Left lung (tissue), 4 donors: ENCODE measurements at regions not wholly inside any gene's neighbourhood (a gene's known extent, or its start where the extent isn't known, plus 50 kb on each side); places are given as distances from the start of the nearest gene placed in this dataset.

Experiments
- ATAC-seq: fragments of 200-7000 bp; cut with Tn5 transposase; one replicate; pipeline ENCODE4 v1.9.1; 2020; ENCODE audit warnings: moderate library complexity
- DNase-seq, 4 donors: peaks; one replicate each; pipeline ENCODE4 v3.0.0-alpha.2; 2013 to 2020
- H3K27ac ChIP-seq, 2 donors: fragments of 200-600 bp; sonication (generic) in 1 of 2; one replicate each; pipeline versions ENCODE4 v1.5.0 to v1.8.0; 2020 to 2021
- H3K27me3 ChIP-seq, 2 donors: fragments of 200-600 bp; sonication (generic) in 1 of 2; one replicate each; pipeline versions ENCODE4 v1.5.0 to v1.8.0; 2020 to 2021
- H3K36me3 ChIP-seq, 2 donors: fragments of 200-600 bp; sonication (generic) in 1 of 2; one replicate each; pipeline versions ENCODE4 v1.5.0 to v1.8.0; 2020 to 2021
- H3K4me1 ChIP-seq, 2 donors: fragments of 200-600 bp; one replicate each; pipeline ENCODE4 v1.8.0; 2021
- H3K4me3 ChIP-seq, 2 donors: fragments of 200-600 bp; sonication (generic) in 1 of 2; one replicate each; pipeline versions ENCODE4 v1.5.0 to v1.8.0; 2020 to 2021; ENCODE audit warnings: mild to moderate bottlenecking in 1 of 2
- H3K9me3 ChIP-seq, 2 donors: fragments of 200-600 bp; sonication (generic) in 1 of 2; one replicate each; pipeline versions ENCODE4 v1.5.0 to v1.8.0; 2020 to 2021
- intact Hi-C, 2 donors: fragments of 100-400 bp; cut with DNase I; formaldehyde crosslinking; loops; one replicate each; pipeline versions ENCODE4 v1.11.2 to v1.14.2; 2022
- TF ChIP-seq, protein P1 (sequence below), 2 donors: fragments of 200-600 bp; sonication (generic) in 1 of 2; IDR thresholded peaks; one replicate each; pipeline versions ENCODE4 v1.5.0 to v1.8.0; 2021; ENCODE audit warnings: antibody characterized with exemption in 2 of 2
- donor health status: DM: no; HTN: yes; CAD: no.
- donor health status: DM: no; HTN: no; CAD: no.

- Histone ChIP-seq H3K36me3 (no peaks in the 10 kb centered on the region), H3K4me3 (no peak overlapping the region), H3K4me1 (no peaks in the 10 kb centered on the region), H3K27me3 (no peaks in the 10 kb centered on the region), H3K27ac (no peak overlapping the region), H3K9me3 (peaks cover 5 to 36% of the 10 kb centered on the region in 2 donors)
- intact Hi-C loops = no loop called here
- TF ChIP-seq, protein P1, sequence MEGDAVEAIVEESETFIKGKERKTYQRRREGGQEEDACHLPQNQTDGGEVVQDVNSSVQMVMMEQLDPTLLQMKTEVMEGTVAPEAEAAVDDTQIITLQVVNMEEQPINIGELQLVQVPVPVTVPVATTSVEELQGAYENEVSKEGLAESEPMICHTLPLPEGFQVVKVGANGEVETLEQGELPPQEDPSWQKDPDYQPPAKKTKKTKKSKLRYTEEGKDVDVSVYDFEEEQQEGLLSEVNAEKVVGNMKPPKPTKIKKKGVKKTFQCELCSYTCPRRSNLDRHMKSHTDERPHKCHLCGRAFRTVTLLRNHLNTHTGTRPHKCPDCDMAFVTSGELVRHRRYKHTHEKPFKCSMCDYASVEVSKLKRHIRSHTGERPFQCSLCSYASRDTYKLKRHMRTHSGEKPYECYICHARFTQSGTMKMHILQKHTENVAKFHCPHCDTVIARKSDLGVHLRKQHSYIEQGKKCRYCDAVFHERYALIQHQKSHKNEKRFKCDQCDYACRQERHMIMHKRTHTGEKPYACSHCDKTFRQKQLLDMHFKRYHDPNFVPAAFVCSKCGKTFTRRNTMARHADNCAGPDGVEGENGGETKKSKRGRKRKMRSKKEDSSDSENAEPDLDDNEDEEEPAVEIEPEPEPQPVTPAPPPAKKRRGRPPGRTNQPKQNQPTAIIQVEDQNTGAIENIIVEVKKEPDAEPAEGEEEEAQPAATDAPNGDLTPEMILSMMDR (IDR thresholded peaks at IDR 0.05) = no peak
- ATAC-seq (no peak), DNase-seq (no peak)
Observed at GRCh38 chr6:81633391-81633790, 119.1 kb downstream of the TENT5A start.

DNA sequence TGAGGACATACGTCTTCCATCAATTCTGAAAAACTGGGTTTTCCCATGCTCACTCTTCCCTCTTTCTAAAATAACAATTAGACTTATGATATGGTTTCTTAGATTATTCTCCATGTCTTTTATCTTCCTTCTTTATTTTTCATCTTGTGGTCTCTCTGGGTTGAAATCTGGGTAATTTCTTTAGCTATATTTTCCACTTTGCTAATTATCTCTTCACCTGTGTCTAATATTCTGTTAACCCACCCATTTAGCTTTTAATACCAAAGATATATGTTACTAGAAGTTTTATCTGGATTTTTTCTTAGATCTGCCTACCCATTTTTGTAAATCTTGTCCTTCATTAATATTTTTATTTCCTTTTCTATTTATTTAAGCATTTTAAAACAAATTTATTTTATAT, 121.8 kb downstream of the TENT5A start:
- intact Hi-C loops = no loop called here
- no peak overlapping the region for H3K27ac ChIP-seq
- H3K4me1 ChIP-seq = no peaks in the 10 kb centered on the region
- no peaks in the 10 kb centered on the region for H3K36me3 ChIP-seq
- TF ChIP-seq, protein P1 (IDR thresholded peaks at IDR 0.05) = no peak
- H3K27me3 ChIP-seq = no peaks in the 10 kb centered on the region
- peaks cover 5 to 36% of the 10 kb centered on the region in 2 donors for H3K9me3 ChIP-seq
- ATAC-seq (no peak), DNase-seq (no peak)
- no peak overlapping the region for H3K4me3 ChIP-seq

- H3K4me1 ChIP-seq = no peaks in the 10 kb centered on the region
- no peak for ATAC-seq
- H3K27ac ChIP-seq = no peak overlapping the region
- H3K9me3 ChIP-seq = peaks cover 0 to 15% of the 10 kb centered on the region in 2 donors
- no peak overlapping the region for H3K4me3 ChIP-seq
- intact Hi-C loops = no loop called here
- no peak for DNase-seq
- TF ChIP-seq, protein P1 (IDR thresholded peaks at IDR 0.05) = no peak
- no peaks in the 10 kb centered on the region for H3K27me3 ChIP-seq
- H3K36me3 ChIP-seq = no peaks in the 10 kb centered on the region
Observed at GRCh38 chr6:81625216-81625615, 127.3 kb downstream of the TENT5A start.

DNA sequence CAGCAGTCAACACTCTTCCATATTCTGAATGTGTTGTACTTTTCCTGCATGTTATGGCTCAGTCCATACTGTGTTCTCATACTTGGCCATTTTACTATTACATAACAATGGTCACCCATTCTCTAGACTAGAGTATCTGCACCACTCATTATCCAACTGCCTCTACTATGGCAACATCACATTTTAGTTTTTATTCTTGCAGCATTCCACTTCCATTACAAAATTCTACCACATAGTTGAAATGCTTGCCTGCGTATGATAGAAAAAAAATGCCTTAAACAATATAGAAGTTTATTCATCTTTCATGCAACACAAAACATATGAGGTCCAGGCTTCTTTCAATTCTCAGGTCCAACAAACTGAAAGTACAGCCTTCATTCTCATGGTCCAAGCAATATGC, 128.0 kb downstream of the TENT5A start:
- H3K27me3 ChIP-seq = no peaks in the 10 kb centered on the region
- no peak overlapping the region for H3K27ac ChIP-seq
- intact Hi-C loops = no loop called here
- no peak for DNase-seq
- TF ChIP-seq, protein P1 (IDR thresholded peaks at IDR 0.05) = no peak
- no peaks in the 10 kb centered on the region for H3K4me1 ChIP-seq
- H3K4me3 ChIP-seq = no peak overlapping the region
- no peaks in the 10 kb centered on the region for H3K36me3 ChIP-seq
- H3K9me3 ChIP-seq = peaks cover 0 to 8% of the 10 kb centered on the region in 2 donors
- no peak for ATAC-seq

DNA sequence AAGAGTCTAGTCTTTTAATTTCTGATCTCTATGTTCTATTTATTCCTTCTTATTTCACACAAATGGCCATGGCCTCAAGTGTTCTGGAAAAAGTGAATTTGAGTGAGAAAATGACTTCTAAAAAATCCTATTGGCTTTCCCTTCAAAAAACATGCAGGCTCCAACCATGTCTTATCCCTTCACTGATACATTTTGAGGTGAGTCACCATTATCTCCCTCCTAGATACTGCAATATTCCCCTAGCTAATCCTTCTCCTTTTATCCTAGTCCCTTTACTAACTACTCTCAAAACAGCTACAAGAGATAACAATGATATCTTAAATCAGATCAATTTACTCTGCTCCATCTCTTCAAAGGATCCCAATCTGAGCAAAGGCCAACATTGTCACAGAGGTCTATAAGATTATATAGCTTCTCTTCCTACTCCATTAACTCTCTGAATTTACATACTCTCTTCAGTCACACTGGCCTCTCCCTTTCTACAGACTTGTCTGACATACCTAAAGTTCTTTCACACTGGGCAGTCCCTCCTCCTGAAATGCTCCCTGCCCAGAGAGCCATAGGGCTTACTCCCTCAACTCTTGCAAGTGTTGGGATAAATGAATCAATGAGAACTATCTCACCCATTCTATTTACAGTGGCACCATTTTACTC, 129.2 kb downstream of the TENT5A start:
- Histone ChIP-seq H3K4me3 (no peak overlapping the region), H3K27me3 (no peaks in the 10 kb centered on the region), H3K9me3 (no peaks in the 10 kb centered on the region), H3K36me3 (no peaks in the 10 kb centered on the region), H3K4me1 (no peaks in the 10 kb centered on the region), H3K27ac (no peak overlapping the region)
- TF ChIP-seq, protein P1 (IDR thresholded peaks at IDR 0.05) = no peak
- ATAC-seq (no peak), DNase-seq (no peak)
- intact Hi-C loops = no loop called here
